ENCODE measurements at regions not wholly inside any gene's neighbourhood (a gene's known extent, or its start where the extent isn't known, plus 50 kb on each side); places are given as distances from the start of the nearest gene placed in this dataset.

GRCh38 chr18:60445341-60445740, 72.8 kb upstream of the MC4R start:
- DNase-seq: peak; percentile 59

GRCh38 chr18:60446821-60447220, 74.2 kb upstream of the MC4R start:
- no peak for DNase-seq

GRCh38 chr18:60448487-60449267, 76.1 kb upstream of the MC4R start:
- no peak for DNase-seq

- peak; percentile 54 for DNase-seq
Measured at GRCh38 chr18:60452421-60452820, 79.8 kb upstream of the MC4R start.

GRCh38 chr18:60466677-60467076, 94.1 kb upstream of the MC4R start:
- peak; percentile 69 for DNase-seq

DNA sequence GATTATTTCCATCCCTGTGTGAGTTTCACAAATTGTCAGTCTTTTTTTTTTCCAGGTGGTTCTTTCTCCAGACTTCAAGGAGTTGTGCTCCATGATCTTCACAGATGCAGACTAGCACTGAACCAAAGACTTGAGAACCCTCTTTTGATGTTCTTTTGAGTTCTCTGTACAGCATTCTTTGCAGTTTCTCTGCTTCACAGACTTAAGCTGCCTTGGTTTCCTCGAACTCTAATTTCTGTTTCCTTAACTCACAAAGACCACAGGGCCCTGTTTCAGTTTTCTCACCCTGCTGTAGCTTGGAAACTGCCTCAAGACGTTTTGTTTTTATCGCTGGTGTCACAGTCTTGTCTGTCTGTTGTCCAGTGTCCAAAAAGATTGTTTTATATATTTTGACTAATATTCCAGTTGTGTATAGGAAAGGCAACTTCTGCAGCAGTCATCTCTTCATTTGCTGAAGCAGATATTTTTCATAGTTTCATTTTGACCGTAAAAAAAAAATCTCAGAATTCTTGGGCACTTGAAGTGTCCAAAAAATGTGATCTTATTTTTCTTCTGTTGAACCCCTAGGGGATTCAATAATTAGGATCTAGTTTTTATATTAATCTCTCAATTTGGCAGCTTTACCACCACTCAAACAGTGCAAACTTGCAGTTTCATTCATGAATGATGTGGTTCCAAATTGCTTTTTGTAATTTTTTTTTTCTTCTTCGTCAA, 97.0 kb upstream of the MC4R start:
- DNase-seq: no peak

- peak; percentile 11 for DNase-seq
Measured at GRCh38 chr18:60471652-60472051, 99.1 kb upstream of the MC4R start.

DNA sequence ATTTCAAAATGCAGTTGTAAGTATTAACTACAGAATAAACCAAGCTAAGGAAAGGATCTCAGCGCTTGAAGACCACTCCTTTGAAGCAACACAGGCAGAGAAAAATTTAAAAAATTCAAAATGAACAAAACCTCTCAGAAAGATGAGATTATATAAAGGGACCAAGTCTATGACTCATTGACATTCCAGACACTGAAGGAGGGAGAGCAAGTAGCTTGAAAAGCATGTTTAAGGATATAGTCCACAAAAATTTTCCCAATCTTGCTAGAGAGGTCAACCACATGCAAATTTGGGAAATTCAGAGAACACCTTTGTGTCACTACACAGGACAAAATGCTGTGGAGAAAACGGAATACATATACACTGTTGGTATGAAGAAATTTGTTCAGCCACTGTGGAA, 112.6 kb upstream of the MC4R start:
- peak; percentile 50 for DNase-seq

DNA sequence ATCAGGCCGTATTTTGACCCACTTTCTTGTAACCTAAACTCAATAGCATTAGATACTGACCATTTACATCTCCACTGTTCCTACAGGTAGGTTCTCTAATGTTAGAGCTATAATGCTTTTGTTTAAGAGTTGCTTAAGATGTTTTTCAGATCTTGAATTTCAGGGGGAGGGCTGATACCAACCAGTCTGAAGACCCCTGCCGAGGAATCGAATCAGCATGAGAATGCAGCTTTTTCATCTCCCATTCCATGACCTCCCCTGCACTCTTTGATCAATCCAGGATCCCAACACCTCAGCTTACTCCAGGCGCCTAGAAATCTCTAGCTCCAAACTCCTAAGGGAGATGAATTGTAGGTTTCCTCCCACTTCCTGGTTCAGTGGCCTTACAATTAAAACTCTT, 120.5 kb upstream of the MC4R start:
- DNase-seq: no peak

DNA sequence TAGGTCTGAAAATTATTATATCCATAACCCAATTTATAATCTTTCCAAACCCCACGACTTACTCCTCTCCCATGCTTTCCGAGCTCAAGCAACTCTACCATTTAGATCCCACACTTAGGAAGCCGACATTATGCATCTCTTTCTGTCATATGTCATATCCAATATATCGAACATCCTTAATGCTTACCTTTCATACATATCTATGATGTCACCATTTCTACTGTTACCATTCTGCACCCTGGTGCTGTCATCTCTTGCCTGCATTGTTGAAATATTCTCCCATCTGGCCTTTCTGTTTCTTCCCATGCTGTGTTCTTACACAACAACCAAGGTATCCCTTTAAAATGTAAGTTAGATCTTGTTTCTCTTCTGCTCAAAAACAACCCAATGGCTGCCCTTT, 127.1 kb upstream of the MC4R start:
- no peak for DNase-seq

DNA sequence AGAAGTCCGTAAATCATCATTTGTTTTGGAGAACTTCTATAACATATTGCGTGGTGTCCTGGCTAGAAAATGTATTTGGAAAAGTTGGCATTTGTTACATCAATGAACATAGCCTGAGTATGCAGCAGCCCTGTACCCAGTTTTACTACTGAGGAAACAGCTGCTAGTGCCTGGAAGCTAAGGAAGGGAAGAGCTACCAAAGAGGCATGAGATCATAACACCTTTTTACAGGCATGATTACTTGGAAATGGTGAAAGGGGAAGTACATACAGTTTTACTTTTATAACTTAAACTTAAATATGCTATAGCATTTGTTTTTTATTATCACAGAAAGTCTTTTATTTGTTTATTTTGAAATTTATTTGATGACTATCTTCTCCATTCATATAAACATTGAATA, 128.4 kb upstream of the MC4R start:
- DNase-seq: peak; percentile 1

- DNase-seq: no peak
Measured at GRCh38 chr18:60502591-60502990, 130.0 kb upstream of the MC4R start.

GRCh38 chr18:60503199-60503598, 130.6 kb upstream of the MC4R start:
- DNase-seq: no peak

GRCh38 chr18:60506190-60506589, 133.6 kb upstream of the MC4R start:
- DNase-seq: no peak

DNA sequence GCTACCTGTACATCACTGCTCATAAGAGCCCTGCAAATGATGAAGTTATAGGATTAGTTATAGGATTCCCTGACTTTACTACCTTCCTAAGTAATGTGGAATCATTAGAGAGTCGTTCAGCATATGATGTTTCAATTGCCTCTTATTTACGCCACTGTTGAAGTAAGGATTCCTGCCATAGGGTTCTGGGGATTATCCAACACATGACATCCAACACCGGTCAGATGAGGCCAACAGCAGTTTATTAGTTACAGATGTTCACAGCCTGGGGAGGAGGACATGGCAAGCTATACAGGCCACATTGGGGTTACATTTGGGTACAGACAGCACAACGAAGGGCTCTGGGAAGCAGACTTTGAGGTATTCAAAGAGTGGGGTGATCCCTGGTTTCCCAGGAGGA, 134.1 kb upstream of the MC4R start:
- DNase-seq: no peak

- no peak for DNase-seq
Measured at GRCh38 chr18:60508108-60508507, 135.5 kb upstream of the MC4R start.

DNA sequence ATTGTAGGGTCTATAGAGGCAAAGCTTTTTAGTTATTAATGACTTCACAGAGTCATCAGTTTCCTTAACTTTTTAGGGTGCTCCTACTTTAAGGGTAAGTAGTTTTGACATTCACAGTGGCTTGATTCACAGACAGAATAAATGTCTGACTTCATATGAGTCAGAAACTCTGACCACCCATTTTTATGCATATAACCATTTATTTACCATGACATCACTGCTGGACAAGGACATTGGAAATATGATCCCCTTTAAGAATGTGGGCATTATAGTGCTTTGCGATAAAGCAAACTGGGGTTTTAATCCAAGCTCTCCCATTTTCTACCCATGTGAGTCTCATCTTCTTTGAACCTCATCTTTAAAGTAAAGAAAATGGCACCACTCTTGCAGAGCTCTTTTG, 162.0 kb upstream of the MC4R start:
- DNase-seq: peak; percentile 45

GRCh38 chr18:60537074-60537473, 164.5 kb upstream of the MC4R start:
- no peak for DNase-seq

DNA sequence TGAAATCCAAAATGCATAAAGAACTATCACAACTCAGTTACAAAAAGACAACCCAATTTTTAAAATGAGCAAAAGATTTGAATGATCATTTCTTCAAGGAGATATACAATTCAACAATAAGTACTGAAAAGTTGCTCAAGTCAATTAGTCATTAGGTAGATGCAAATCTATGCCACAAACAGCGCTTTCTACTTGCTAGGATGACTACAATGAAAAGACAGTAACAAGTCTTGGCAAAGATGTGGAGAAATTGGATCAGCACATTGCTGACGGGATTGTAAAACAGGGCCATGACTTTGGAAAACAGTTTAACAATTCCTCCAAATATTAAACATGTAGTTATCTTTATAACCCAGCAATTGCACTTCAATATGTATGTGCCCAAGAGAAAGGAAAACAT, 166.3 kb upstream of the MC4R start:
- no peak for DNase-seq

DNA sequence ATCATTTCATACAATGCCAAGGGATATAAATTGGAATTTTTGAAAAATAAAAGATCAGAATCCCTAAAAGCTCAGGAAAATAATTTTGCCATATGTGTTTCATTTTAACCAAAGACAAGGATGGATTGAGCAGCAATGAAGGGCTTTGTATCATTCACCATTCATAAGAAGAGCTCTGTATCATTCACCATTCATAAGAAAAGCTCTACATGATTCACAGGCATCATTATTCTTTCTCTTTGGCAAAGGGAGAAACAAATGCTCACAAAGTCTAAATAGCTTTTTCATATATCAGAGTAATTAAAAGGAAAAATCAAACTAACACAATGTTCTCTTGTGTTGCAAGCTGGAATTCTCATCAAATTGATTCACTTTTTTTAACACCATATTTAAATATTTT, 169.1 kb upstream of the MC4R start:
- no peak for DNase-seq

DNA sequence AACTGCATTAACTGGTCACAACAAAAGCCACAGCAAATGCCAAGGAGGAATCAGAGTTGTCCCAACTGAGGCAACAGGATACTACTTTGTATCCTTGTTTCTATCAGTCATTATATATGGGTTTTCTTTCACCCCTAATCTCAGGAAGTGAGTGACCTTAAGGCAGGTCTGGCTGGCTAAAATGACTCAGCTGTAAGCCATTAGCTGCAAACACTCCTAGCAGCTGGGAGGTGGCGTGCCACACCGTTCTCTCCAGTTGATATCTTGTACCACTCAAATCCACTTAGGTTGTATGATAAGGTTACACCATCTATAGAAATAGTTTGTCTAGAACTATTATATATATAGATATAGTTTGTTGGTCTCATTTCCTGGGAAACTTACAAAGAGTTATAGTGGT, 171.1 kb upstream of the MC4R start:
- no peak for DNase-seq

- DNase-seq: peak; percentile 63
Measured at GRCh38 chr18:60549338-60549960, 176.9 kb upstream of the MC4R start.

DNA sequence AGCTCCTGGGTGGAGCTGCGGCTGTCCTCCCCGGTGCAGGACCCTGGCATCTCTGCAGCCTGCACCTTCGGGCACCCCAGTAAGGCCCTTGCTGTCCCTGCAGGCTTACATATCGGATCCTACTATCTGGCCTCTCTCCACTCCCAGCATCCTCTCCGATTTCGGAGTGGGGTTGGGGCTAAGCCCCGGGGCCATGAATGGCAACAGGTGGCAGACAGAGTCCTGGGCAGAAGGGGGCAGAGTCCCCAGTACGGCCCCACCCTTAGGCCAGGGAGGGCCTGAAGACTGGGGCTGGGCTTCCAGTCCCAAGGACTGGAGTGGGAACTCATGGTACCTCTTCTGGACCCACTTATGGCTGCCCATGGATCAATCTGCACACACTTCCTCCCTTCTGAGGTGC, 180.4 kb upstream of the MC4R start:
- DNase-seq: no peak

DNA sequence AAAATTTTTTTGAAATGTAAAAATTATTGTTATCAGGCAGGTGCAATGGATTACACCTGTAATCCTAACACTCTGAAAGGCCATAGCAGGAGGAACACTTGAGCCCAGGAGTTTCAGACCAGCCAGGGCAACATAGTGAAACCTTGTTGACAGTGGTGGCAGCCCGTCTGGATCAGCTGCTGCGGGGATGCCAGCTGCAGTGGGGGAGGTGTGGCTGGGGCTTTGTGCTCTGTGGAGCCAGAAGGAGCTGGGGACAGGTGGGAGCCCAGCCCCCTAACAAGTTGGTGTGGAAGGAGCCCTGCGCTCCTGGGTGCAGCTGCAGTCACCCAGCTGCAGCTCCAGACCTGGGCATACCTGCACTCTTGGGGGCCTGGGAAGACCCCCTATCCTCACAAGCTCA, 182.4 kb upstream of the MC4R start:
- no peak for DNase-seq

Data from EL (cell line).